NCI-H82 (cell line): ENCODE measurements at regions not wholly inside any gene's neighbourhood (a gene's known extent, or its start where the extent isn't known, plus 50 kb on each side); places are given as distances from the start of the nearest gene placed in this dataset.

Experiments used
- DNase-seq: peaks from one replicate; lab custom pipeline; 2025; lab: John Stamatoyannopoulos, UW

- DNase-seq: no peak
Measured at GRCh38 chr10:129219364-129219763, 247.7 kb upstream of the MGMT start.

- no peak for DNase-seq
Measured at GRCh38 chr10:129222436-129222835, 244.6 kb upstream of the MGMT start.

- DNase-seq: no peak
Measured at GRCh38 chr10:129223363-129223762, 243.7 kb upstream of the MGMT start.

GRCh38 chr10:129224065-129224464 is 243.0 kb upstream of the MGMT start:
- no peak for DNase-seq

GRCh38 chr10:129231821-129232220 is 235.2 kb upstream of the MGMT start:
- DNase-seq: no peak

GRCh38 chr10:129233351-129234148 is 233.5 kb upstream of the MGMT start:
- no peak for DNase-seq

- no peak for DNase-seq
Measured at GRCh38 chr10:129236274-129236691, 230.8 kb upstream of the MGMT start.

GRCh38 chr10:129241461-129241860 is 225.6 kb upstream of the MGMT start:
- DNase-seq: no peak

- no peak for DNase-seq
Measured at GRCh38 chr10:129244298-129244697, 222.7 kb upstream of the MGMT start.

GRCh38 chr10:129244757-129245156 is 222.3 kb upstream of the MGMT start:
- no peak for DNase-seq

- DNase-seq: no peak
Measured at GRCh38 chr10:129253161-129253864, 213.7 kb upstream of the MGMT start.

GRCh38 chr10:129253865-129254179 is 213.2 kb upstream of the MGMT start:
- DNase-seq: no peak

GRCh38 chr10:129258283-129258923 is 208.6 kb upstream of the MGMT start:
- DNase-seq: no peak

- no peak for DNase-seq
Measured at GRCh38 chr10:129259128-129259815, 207.8 kb upstream of the MGMT start.

- DNase-seq: no peak
Measured at GRCh38 chr10:129272176-129272575, 194.9 kb upstream of the MGMT start.

- DNase-seq: no peak
Measured at GRCh38 chr10:129272866-129273650, 194.0 kb upstream of the MGMT start.

- no peak for DNase-seq
Measured at GRCh38 chr10:129273860-129274259, 193.2 kb upstream of the MGMT start.

- no peak for DNase-seq
Measured at GRCh38 chr10:129274748-129275474, 192.1 kb upstream of the MGMT start.

- no peak for DNase-seq
Measured at GRCh38 chr10:129275886-129276285, 191.2 kb upstream of the MGMT start.

GRCh38 chr10:129277084-129277483 is 190.0 kb upstream of the MGMT start:
- DNase-seq: no peak

- no peak for DNase-seq
Measured at GRCh38 chr10:129277841-129278240, 189.2 kb upstream of the MGMT start.
